ENCODE measurements at regions not wholly inside any gene's neighbourhood (a gene's known extent, or its start where the extent isn't known, plus 50 kb on each side); places are given as distances from the start of the nearest gene placed in this dataset.

DNA sequence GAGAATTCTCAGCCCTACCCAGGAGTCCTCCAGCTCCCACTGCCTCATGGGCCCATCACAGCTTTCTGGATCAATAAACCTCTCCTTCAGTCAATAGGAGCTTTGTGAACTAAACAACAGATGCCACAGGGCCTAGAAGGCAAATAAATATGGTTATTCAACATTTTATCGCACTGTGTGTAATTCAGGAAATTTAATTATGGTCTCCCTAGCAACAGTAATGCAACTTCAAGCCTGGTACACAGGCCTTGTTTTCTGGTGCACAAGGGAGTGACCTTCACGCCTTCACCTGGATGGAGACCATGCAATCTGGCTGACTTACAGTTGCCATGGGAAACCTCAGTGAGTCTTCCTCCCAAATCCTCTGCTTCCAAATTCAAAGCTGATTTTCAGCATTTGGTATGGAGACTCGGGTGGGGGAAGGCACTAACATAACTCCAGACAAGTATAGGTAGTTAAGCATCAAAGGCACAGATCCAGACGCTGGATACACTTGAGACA, 441.0 kb upstream of the NPVF start:
- Mint-ChIP-seq H3K4me3 (no peak overlapping the region), H3K9me3 (no peaks in the 10 kb centered on the region), H3K36me3 (no peaks in the 10 kb centered on the region), H3K4me1 (ENCODE audit: unreplicated experiment) (peaks cover 56% of the 10 kb centered on the region), H3K27me3 (peaks cover 26% of the 10 kb centered on the region), H3K27ac (no peak overlapping the region)
- no peak for DNase-seq (ENCODE audit: extremely low spot score, unreplicated experiment)
- TF ChIP-seq, protein P1, sequence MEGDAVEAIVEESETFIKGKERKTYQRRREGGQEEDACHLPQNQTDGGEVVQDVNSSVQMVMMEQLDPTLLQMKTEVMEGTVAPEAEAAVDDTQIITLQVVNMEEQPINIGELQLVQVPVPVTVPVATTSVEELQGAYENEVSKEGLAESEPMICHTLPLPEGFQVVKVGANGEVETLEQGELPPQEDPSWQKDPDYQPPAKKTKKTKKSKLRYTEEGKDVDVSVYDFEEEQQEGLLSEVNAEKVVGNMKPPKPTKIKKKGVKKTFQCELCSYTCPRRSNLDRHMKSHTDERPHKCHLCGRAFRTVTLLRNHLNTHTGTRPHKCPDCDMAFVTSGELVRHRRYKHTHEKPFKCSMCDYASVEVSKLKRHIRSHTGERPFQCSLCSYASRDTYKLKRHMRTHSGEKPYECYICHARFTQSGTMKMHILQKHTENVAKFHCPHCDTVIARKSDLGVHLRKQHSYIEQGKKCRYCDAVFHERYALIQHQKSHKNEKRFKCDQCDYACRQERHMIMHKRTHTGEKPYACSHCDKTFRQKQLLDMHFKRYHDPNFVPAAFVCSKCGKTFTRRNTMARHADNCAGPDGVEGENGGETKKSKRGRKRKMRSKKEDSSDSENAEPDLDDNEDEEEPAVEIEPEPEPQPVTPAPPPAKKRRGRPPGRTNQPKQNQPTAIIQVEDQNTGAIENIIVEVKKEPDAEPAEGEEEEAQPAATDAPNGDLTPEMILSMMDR (conservative IDR thresholded peaks at IDR 0.05) = no peak

DNA sequence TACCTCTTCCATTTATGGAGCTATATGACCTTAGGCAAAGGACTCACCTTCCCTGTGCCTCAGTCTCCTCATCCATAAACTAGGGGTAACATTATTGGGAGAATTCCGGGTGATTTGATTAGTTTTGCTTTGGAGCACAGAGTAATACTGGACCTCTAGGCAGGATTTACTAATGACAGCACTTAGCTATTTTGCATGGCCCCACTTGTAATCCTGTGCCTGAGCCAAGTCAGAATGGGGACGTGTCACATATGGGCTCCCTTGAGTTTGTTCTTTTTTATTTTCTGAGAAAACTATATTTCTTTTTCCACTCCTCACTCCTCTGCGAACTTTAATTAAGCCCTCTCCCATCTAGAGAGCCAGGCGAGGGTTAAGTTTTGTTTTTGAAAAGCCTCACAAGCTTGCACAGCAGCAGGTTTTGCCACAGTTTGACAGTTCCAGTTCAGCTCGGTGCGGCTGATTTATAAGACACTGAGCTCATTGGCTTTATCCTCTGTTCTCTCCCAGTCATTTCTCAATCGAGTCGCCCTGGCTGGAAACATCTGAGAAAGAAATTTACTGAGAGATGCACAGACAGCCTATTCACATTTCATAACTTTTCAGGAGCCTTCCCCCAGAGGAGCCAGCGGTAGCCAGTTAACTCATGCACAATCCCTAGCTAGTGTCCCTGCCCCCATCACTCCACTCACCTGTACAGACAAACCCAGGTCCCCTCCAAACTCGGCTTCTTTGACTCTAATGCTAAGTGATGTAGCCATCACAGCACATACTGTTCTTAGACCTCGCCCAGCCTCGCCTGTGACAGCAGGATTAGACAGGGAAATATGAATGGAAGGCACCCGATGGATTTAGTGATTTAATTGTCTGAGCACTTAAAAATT, 441.9 kb upstream of the NPVF start:
- Mint-ChIP-seq H3K27ac (peak overlapping the region; percentile 85), H3K27me3 (peaks cover 29% of the 10 kb centered on the region), H3K4me3 (peak overlapping the region; percentile 59), H3K4me1 (ENCODE audit: unreplicated experiment) (peaks cover 55% of the 10 kb centered on the region), H3K36me3 (no peaks in the 10 kb centered on the region), H3K9me3 (no peaks in the 10 kb centered on the region)
- TF ChIP-seq, protein P1 (conservative IDR thresholded peaks at IDR 0.05) = no peak
- no peak for DNase-seq (ENCODE audit: extremely low spot score, unreplicated experiment)

DNA sequence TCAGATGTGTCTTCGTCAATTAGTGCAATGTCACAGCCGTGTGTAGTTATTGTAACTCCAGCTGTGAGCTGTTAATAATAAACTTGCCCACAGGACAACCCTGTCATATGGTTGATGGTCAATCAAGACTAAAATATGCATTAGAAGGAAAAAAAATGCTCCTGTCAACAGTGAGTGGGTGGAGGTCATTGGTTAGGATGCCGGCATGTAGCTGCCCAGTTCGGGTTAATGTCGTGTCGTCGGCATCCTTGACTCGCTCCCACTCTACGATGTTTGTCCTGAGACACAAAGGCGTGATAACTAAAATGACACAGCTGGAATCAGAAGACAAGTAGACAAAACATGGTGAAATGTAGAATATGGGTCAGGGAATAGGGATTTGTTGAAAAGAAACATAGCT, 442.8 kb upstream of the NPVF start:
- Mint-ChIP-seq H3K9me3 (no peaks in the 10 kb centered on the region), H3K27ac (peak overlapping the region; percentile 85), H3K4me1 (ENCODE audit: unreplicated experiment) (peaks cover 62% of the 10 kb centered on the region), H3K36me3 (no peaks in the 10 kb centered on the region), H3K4me3 (peak overlapping the region; percentile 50), H3K27me3 (peaks cover 23% of the 10 kb centered on the region)
- TF ChIP-seq, protein P1 (conservative IDR thresholded peaks at IDR 0.05) = no peak
- DNase-seq (ENCODE audit: extremely low spot score, unreplicated experiment) = no peak

DNA sequence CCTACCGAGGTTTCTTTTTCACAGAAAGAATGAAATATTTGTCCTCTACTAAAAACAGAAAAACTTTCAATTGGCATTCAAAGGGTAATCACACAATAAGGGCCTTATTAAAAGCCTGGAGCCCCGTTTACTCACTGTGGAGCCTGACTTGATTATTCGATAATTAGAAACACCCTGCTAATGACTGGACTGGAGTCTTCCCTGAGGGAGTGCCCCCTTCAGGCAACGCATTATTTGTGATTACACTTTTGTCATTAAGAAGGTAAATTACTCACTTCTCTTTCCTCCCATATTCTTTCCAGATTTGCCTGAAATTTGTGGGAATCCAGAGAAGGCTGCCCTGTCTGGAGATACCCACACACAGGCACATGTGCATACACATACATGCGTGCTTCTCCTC, 444.2 kb upstream of the NPVF start:
- no peaks in the 10 kb centered on the region for H3K36me3 Mint-ChIP-seq
- H3K27ac Mint-ChIP-seq = no peak overlapping the region
- H3K4me1 Mint-ChIP-seq (ENCODE audit: unreplicated experiment) = peaks cover 65% of the 10 kb centered on the region
- peaks cover 22% of the 10 kb centered on the region for H3K27me3 Mint-ChIP-seq
- DNase-seq (ENCODE audit: extremely low spot score, unreplicated experiment) = no peak
- no peak overlapping the region for H3K4me3 Mint-ChIP-seq
- H3K9me3 Mint-ChIP-seq = no peaks in the 10 kb centered on the region
- TF ChIP-seq, protein P1 (conservative IDR thresholded peaks at IDR 0.05) = no peak

DNA sequence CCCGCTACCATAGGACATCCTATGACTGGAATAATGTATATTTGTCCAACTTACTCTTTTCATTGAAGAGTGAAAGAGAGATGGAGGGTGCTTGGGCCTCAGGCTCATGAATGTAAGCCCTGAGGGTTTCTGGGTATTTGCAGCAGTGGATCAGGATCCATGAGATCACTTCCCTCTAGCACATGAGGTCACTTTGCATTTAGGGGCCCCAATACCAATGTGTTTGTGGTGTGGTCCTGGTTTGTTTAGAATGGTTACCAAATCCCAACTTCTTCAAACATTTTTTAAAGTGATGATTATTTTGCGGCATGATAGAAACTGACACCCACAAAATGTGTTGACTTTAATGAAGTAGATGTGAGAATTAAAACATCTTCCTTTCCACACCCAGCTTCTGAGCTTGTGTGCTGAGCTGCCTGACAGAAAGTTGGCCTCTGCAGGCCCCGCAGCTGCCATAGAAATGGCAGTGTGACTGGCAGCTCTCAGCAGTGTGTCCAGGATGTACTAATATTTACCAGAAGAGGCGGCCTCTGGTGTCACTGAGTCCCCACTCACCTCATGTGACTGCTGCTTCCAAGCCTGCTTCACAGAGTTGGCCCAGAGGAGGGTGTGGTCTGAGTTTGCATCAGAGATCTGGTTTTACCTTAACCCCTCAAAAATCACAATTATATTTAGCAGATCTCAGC, 447.6 kb upstream of the NPVF start:
- no peak for DNase-seq (ENCODE audit: extremely low spot score, unreplicated experiment)
- peaks cover 21% of the 10 kb centered on the region for H3K27me3 Mint-ChIP-seq
- TF ChIP-seq, protein P1 (conservative IDR thresholded peaks at IDR 0.05) = no peak
- no peaks in the 10 kb centered on the region for H3K9me3 Mint-ChIP-seq
- H3K27ac Mint-ChIP-seq = no peak overlapping the region
- peaks cover 47% of the 10 kb centered on the region for H3K4me1 Mint-ChIP-seq (ENCODE audit: unreplicated experiment)
- H3K4me3 Mint-ChIP-seq = no peak overlapping the region
- no peaks in the 10 kb centered on the region for H3K36me3 Mint-ChIP-seq
